Gastrocnemius medialis (tissue), 4 donors: ENCODE measurements at regions not wholly inside any gene's neighbourhood (a gene's known extent, or its start where the extent isn't known, plus 50 kb on each side); places are given as distances from the start of the nearest gene placed in this dataset.

Experiments
- POLR2A ChIP-seq, 2 donors: fragments of 450-650 bp; IDR thresholded peaks; one replicate each; pipeline ENCODE4 v1.6.1; 2017; ENCODE audit warnings: antibody characterized with exemption in 2 of 2, mild to moderate bottlenecking in 2 of 2, moderate library complexity in 2 of 2
- TF ChIP-seq, protein P1 (sequence below), 5 experiments: fragments of 450-650 bp in 3 of 5; fragments of 200-600 bp in 2 of 5; sonication (generic) in 2 of 5; IDR thresholded peaks in 4 of 5; conservative IDR thresholded peaks in 1 of 5; 1 replicate in 4 of 5; 2 replicates in 1 of 5; pipeline ENCODE4 v1.5.1; 2016 to 2019; ENCODE audit warnings: antibody characterized with exemption in 5 of 5, mild to moderate bottlenecking in 3 of 5, moderate library complexity in 3 of 5

DNA sequence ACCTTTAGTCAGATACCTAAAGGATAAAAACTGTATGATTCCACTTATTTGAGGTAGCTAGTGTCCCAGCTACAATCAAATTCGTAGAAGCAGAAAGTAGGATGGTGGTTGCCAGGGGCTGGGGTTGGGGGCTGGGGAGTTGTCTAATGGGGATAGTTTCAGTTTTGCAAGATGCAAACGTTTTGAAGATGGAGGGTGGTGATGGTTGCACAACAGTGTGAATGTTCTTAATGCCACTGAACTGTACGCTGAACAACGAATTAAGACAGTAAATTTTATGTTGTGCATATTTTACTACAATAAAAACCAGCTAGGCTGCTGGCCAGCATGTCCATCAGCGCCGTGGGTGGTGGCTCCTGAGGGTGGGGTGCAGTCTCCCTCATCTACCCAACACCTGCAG lies 137.8 kb downstream of the GADD45G start:
- TF ChIP-seq, protein P1, sequence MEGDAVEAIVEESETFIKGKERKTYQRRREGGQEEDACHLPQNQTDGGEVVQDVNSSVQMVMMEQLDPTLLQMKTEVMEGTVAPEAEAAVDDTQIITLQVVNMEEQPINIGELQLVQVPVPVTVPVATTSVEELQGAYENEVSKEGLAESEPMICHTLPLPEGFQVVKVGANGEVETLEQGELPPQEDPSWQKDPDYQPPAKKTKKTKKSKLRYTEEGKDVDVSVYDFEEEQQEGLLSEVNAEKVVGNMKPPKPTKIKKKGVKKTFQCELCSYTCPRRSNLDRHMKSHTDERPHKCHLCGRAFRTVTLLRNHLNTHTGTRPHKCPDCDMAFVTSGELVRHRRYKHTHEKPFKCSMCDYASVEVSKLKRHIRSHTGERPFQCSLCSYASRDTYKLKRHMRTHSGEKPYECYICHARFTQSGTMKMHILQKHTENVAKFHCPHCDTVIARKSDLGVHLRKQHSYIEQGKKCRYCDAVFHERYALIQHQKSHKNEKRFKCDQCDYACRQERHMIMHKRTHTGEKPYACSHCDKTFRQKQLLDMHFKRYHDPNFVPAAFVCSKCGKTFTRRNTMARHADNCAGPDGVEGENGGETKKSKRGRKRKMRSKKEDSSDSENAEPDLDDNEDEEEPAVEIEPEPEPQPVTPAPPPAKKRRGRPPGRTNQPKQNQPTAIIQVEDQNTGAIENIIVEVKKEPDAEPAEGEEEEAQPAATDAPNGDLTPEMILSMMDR (IDR thresholded peaks at IDR 0.05 in 4 of 5, conservative IDR thresholded peaks at IDR 0.05 in 1 of 5): no peak
- TF ChIP-seq POLR2A (IDR thresholded peaks at IDR 0.05): no peak
